ENCODE measurements at regions not wholly inside any gene's neighbourhood (a gene's known extent, or its start where the extent isn't known, plus 50 kb on each side); places are given as distances from the start of the nearest gene placed in this dataset.

DNA sequence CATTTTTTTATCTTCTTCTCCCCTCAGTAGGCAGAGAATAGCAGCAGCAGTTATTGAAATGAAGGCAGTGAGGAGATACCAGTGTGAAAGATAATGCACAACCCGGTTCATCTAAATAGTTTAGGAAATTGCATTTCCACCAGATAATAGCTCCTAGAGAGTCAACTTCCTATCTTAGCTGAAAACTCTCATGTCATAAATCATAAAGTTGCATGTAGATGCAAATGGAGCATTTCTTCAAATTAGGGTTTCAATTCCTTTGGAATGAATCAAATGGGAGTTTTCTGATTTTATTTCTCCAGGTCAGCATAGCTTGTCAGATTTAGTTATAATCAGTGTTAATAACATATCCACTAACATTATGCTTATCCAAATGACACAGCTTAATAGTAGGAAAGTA, 335.3 kb downstream of the CNTNAP4 start:
- Mint-ChIP-seq H3K4me1 (no peaks in the 10 kb centered on the region), H3K4me3 (no peak overlapping the region), H3K36me3 (ENCODE audit: low read depth) (no peaks in the 10 kb centered on the region), H3K27me3 (no peaks in the 10 kb centered on the region), H3K27ac (no peak overlapping the region), H3K9me3 (no peaks in the 10 kb centered on the region)
- ATAC-seq (ENCODE audit: low read depth) (no peak), DNase-seq (no peak)
- CTCF ChIA-PET, result no interaction called here
- intact Hi-C loops (cut with micrococcal nuclease), result no loop called here
- POLR2A ChIA-PET, result no interaction called here
- TF ChIP-seq, protein P1, sequence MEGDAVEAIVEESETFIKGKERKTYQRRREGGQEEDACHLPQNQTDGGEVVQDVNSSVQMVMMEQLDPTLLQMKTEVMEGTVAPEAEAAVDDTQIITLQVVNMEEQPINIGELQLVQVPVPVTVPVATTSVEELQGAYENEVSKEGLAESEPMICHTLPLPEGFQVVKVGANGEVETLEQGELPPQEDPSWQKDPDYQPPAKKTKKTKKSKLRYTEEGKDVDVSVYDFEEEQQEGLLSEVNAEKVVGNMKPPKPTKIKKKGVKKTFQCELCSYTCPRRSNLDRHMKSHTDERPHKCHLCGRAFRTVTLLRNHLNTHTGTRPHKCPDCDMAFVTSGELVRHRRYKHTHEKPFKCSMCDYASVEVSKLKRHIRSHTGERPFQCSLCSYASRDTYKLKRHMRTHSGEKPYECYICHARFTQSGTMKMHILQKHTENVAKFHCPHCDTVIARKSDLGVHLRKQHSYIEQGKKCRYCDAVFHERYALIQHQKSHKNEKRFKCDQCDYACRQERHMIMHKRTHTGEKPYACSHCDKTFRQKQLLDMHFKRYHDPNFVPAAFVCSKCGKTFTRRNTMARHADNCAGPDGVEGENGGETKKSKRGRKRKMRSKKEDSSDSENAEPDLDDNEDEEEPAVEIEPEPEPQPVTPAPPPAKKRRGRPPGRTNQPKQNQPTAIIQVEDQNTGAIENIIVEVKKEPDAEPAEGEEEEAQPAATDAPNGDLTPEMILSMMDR (IDR thresholded peaks at IDR 0.05), result no peak

DNA sequence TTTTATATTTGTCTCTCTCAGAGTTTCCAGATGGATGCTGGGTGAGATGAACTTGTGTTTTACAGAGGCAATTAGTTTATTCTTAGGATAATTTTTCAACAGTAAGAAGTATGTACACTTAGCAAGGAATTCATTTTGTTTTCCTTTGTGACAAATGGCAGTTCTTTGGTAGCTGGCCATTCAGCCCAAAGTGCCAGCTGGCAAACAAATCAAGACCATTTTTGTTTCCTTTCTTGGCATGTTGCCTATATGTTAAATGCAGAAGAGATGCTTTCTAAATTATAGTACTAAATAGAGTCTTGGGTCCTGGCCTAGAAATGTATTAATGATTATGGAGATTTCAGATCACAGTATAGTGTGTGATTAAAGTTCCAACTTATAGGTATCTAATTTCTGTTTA, 337.1 kb downstream of the CNTNAP4 start:
- ChIA-PET CTCF (no interaction called here), POLR2A (no interaction called here)
- intact Hi-C loops (cut with micrococcal nuclease), result no loop called here
- TF ChIP-seq, protein P1 (IDR thresholded peaks at IDR 0.05), result no peak
- no peaks in the 10 kb centered on the region for H3K4me1 Mint-ChIP-seq
- no peak for DNase-seq
- no peaks in the 10 kb centered on the region for H3K27me3 Mint-ChIP-seq
- no peaks in the 10 kb centered on the region for H3K9me3 Mint-ChIP-seq
- H3K4me3 Mint-ChIP-seq, result no peak overlapping the region
- no peak overlapping the region for H3K27ac Mint-ChIP-seq
- H3K36me3 Mint-ChIP-seq (ENCODE audit: low read depth), result no peaks in the 10 kb centered on the region
- no peak for ATAC-seq (ENCODE audit: low read depth)

DNA sequence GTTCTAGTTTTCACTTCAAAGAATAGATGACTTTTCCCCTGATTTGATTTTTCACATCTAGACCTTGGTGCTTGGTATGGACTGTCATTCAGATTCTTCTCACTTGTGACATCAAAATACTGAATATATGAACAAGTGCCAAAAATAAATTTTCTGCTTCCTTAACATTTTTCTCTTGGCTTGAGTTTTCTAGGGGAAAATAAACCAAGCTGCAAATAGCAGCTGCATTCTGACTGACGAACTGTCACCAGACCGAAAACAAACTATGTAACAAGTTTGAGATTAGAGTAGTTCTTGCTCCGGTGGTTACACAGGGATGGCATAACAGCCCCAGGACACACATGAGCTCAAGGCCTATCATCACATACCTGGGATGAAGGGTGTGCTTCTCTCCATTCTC, 345.7 kb downstream of the CNTNAP4 start:
- H3K4me3 Mint-ChIP-seq, result no peak overlapping the region
- POLR2A ChIA-PET, result no interaction called here

DNA sequence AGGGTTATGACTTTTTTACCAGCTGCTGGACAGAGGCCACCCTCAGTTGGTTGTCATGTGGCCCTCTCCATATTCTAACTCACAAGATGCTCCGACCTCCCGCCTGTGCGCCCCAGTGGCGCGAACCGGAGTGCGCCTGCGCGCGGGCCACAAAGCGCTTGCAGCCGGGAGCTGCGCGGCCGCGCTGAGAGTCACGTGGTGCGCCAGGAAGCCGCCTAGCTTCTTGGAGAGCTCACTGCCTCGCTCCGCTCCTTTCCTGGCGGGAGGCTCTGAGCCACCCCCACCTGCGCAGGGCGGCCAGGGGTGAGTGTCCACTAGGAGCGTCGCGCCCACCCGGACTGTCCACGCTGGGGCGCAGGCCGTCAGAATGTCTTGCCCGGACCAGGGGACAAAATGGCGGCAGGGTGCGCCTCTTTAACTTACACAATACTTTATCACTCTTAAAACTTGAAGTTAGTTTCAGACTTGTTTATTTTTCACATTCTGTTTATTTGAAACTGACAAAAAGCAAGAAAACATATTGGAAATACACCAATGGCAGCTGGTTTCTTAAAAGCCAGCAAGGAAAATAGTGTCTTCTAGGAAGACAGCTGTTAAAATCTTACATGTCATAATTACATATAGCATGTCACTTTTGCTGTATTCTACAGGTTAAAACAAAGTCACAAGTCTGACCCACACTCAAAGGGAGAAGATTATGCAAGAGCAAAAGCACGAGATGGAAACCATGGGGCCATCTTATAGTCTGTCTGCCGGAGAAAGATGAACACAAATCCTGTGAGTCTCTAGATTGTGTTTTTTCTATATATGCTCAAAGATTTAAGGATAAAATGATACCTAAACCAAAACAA, 357.9 kb downstream of the CNTNAP4 start:
- ChIA-PET POLR2A (no interaction called here), CTCF (no interaction called here)
- Mint-ChIP-seq H3K27ac (no peak overlapping the region), H3K4me3 (no peak overlapping the region), H3K9me3 (peaks cover 14% of the 10 kb centered on the region), H3K36me3 (ENCODE audit: low read depth) (no peaks in the 10 kb centered on the region), H3K27me3 (no peaks in the 10 kb centered on the region), H3K4me1 (no peaks in the 10 kb centered on the region)
- intact Hi-C loops (cut with micrococcal nuclease), result no loop called here
- DNase-seq (no peak), ATAC-seq (ENCODE audit: low read depth) (no peak)
- TF ChIP-seq, protein P1 (IDR thresholded peaks at IDR 0.05), result no peak

More for the DNA sequence above, 345.7 kb downstream of the CNTNAP4 start:
- H3K36me3 Mint-ChIP-seq (ENCODE audit: low read depth), result no peaks in the 10 kb centered on the region
- peaks cover 2% of the 10 kb centered on the region for H3K27me3 Mint-ChIP-seq
- intact Hi-C loops (cut with micrococcal nuclease), result loop anchor here (10.0 kb wide), 1 partner anchor 62 kb away; no protein-coding TSS in a partner anchor
- no peak for DNase-seq
- no peaks in the 10 kb centered on the region for H3K9me3 Mint-ChIP-seq
- no peak overlapping the region for H3K27ac Mint-ChIP-seq
- TF ChIP-seq, protein P1 (IDR thresholded peaks at IDR 0.05), result no peak
- ATAC-seq (ENCODE audit: low read depth), result no peak
- CTCF ChIA-PET, result no interaction called here
- H3K4me1 Mint-ChIP-seq, result no peaks in the 10 kb centered on the region

DNA sequence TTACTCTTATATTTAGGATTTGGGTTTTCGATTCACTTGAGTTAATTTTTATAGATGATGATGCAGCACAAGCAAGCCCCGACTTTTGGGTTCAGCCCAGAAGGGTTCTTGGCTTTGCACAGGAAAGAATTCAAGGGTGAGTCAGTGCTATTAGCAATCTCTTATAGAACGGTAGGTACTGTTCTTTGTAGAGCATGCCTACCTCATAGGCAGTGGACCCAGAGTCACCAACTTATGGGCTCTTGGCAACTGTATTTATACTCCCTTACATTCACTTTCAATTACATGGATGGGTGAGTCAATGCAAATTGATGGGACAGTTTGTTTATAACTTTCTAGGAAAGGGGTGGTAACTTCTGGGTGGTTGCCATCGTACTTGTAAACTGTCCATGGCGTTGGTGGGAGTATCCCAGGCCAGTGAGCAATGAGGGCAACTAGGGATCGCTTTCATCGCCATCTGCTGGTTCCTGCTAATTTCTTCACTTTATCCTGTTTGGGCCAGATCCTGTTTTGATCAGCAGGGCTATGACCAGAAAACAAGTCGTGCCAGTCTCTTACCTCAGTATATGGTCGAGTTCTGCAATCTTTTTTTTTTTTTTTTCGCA, 362.6 kb downstream of the CNTNAP4 start:
- CTCF ChIA-PET, result no interaction called here
- no peaks in the 10 kb centered on the region for H3K4me1 Mint-ChIP-seq
- TF ChIP-seq, protein P1 (IDR thresholded peaks at IDR 0.05), result no peak

More for the DNA sequence above, 362.6 kb downstream of the CNTNAP4 start:
- DNase-seq (no peak), ATAC-seq (ENCODE audit: low read depth) (no peak)
- no peaks in the 10 kb centered on the region for H3K9me3 Mint-ChIP-seq
- no peak overlapping the region for H3K4me3 Mint-ChIP-seq
- no peak overlapping the region for H3K27ac Mint-ChIP-seq
- no peaks in the 10 kb centered on the region for H3K36me3 Mint-ChIP-seq (ENCODE audit: low read depth)
- H3K27me3 Mint-ChIP-seq, result no peaks in the 10 kb centered on the region
- intact Hi-C loops (cut with micrococcal nuclease), result no loop called here
- POLR2A ChIA-PET, result no interaction called here

All from activated B cell treated with CpG ODN at 0.5 μM for 24 hours (primary cell).